OCI-LY7 (cell line): ENCODE measurements at regions not wholly inside any gene's neighbourhood (a gene's known extent, or its start where the extent isn't known, plus 50 kb on each side); places are given as distances from the start of the nearest gene placed in this dataset.

Experiments
- CTCF ChIP-seq: fragments of 200-600 bp; sonication (generic); conservative IDR thresholded peaks from 2 replicates; pipeline ENCODE4 v1.5.1; 2014; ENCODE audit warnings: mild to moderate bottlenecking, antibody characterized with exemption, low read length, moderate library complexity, mixed read lengths
- EZH2phosphoT487 ChIP-seq: fragments of 200-600 bp; sonication (generic); IDR thresholded peaks from 2 replicates; pipeline ENCODE4 v1.6.1; 2018; ENCODE audit warnings: low read depth, borderline replicate concordance, mild to moderate bottlenecking, mixed run types, antibody characterized with exemption, low read length, moderate library complexity, mixed read lengths

DNA sequence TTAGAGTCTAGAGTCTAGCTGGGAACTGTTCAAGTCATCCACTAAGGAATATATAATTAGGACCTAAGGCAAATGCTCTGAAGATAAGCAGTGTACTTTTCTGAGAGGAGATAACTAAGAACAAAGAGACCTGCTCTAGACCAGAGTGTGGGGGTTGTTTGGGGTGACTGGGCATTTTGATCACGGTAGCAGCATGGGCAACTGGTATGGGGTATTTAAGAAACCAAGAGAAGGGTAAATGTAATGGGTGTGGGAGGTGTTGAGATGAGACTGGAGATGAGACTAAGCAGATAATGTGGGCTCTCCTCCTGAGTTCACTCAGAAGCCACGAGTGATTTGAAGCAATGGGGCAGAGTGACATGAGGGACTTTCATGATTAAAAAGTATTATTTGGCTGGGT, 1082.9 kb downstream of the GATA3 start:
- no peak for TF ChIP-seq CTCF
- no peak for TF ChIP-seq EZH2phosphoT487
